WTC11 (cell line): ENCODE measurements at regions not wholly inside any gene's neighbourhood (a gene's known extent, or its start where the extent isn't known, plus 50 kb on each side); places are given as distances from the start of the nearest gene placed in this dataset.

ENCODE experiments used
- ATAC-seq: fragments of 200-7000 bp; cut with Tn5 transposase; 2 replicates; pipeline ENCODE4 v1.10.0; 2021; ENCODE audit warnings: mild to moderate bottlenecking, moderate library complexity
- CTCF ChIA-PET: fragments of 300-600 bp; sonication (Branson Sonifier 250); formaldehyde crosslinking; loops from one replicate; lab custom pipeline; 2021; ENCODE audit warnings: antibody characterized with exemption; lab: Charles Lee
- POLR2A ChIA-PET: fragments of 350-600 bp; sonication (Branson Sonifier 250); formaldehyde crosslinking; loops from one replicate; lab custom pipeline; 2021; ENCODE audit warnings: antibody characterized with exemption; lab: Charles Lee
- DNase-seq: peaks from one replicate; pipeline ENCODE4 v3.0.0; 2021; ENCODE audit warnings: low spot score
- H3K27ac Mint-ChIP-seq: 2 replicates; pipeline ENCODE4 v1.8.0; 2021; ENCODE audit warnings: mixed read lengths
- H3K27me3 Mint-ChIP-seq: 2 replicates; pipeline ENCODE4 v1.8.0; 2021; ENCODE audit warnings: low read depth, mild to moderate bottlenecking, moderate library complexity, mixed read lengths
- H3K36me3 Mint-ChIP-seq: 2 replicates; pipeline ENCODE4 v1.8.0; 2021; ENCODE audit warnings: mixed read lengths
- H3K4me1 Mint-ChIP-seq: 2 replicates; pipeline ENCODE4 v1.8.0; 2022; ENCODE audit warnings: mixed read lengths
- H3K4me3 Mint-ChIP-seq: 2 replicates; pipeline ENCODE4 v1.8.0; 2021; ENCODE audit warnings: mild to moderate bottlenecking, moderate library complexity, mixed read lengths
- H3K9me3 Mint-ChIP-seq: 2 replicates; pipeline ENCODE4 v1.8.0; 2021; ENCODE audit warnings: mixed read lengths
- AFF4 ChIP-seq: sonication (generic); formaldehyde crosslinking; IDR thresholded peaks from 2 replicates; pipeline ENCODE4 v1.8.1; 2023; ENCODE audit warnings: mild to moderate bottlenecking, missing genetic modification reagents, borderline replicate concordance
- E2F1 ChIP-seq: sonication (generic); formaldehyde crosslinking; IDR thresholded peaks from 2 replicates; pipeline ENCODE4 v1.8.0; 2022; ENCODE audit warnings: mild to moderate bottlenecking, missing genetic modification reagents
- E2F5 ChIP-seq: sonication (generic); formaldehyde crosslinking; IDR thresholded peaks from 2 replicates; pipeline ENCODE4 v1.8.1; 2022; ENCODE audit warnings: mild to moderate bottlenecking, moderate library complexity, missing genetic modification reagents
- FOXK1 ChIP-seq: sonication (generic); formaldehyde crosslinking; IDR thresholded peaks from 2 replicates; pipeline ENCODE4 v1.8.0; 2022; ENCODE audit warnings: mild to moderate bottlenecking, moderate library complexity, missing genetic modification reagents
- FOXP1 ChIP-seq: sonication (generic); formaldehyde crosslinking; IDR thresholded peaks from 2 replicates; pipeline ENCODE4 v1.8.0; 2022; ENCODE audit warnings: missing genetic modification reagents, mild to moderate bottlenecking, moderate library complexity, borderline replicate concordance
- GABPB1 ChIP-seq: sonication (generic); formaldehyde crosslinking; IDR thresholded peaks from 2 replicates; pipeline ENCODE4 v1.8.1; 2023; ENCODE audit warnings: mild to moderate bottlenecking, missing genetic modification reagents
- HMGXB4 ChIP-seq: sonication (generic); formaldehyde crosslinking; IDR thresholded peaks from 2 replicates; pipeline ENCODE4 v1.8.1; 2023; ENCODE audit warnings: mild to moderate bottlenecking, moderate library complexity, missing genetic modification reagents
- KAT7 ChIP-seq: sonication (generic); formaldehyde crosslinking; IDR thresholded peaks from 2 replicates; pipeline ENCODE4 v1.8.1; 2023; ENCODE audit warnings: missing genetic modification reagents, mild to moderate bottlenecking, borderline replicate concordance
- NFYB ChIP-seq: sonication (generic); formaldehyde crosslinking; conservative IDR thresholded peaks from 2 replicates; pipeline ENCODE4 v1.8.0; 2022; ENCODE audit warnings: low read depth, missing genetic modification reagents
- NR2C2 ChIP-seq: sonication (generic); formaldehyde crosslinking; IDR thresholded peaks from 2 replicates; pipeline ENCODE4 v1.8.0; 2022; ENCODE audit warnings: mild to moderate bottlenecking, missing genetic modification reagents
- NR3C1 ChIP-seq: sonication (generic); formaldehyde crosslinking; conservative IDR thresholded peaks from 2 replicates; pipeline ENCODE4 v1.8.1; 2023; ENCODE audit warnings: low read depth, mild to moderate bottlenecking, missing genetic modification reagents
- OVOL2 ChIP-seq: fragments of 250-450 bp; sonication (Bioruptor Pico); IDR thresholded peaks from 2 replicates; pipeline ENCODE4 v1.9.0; 2021; ENCODE audit warnings: mild to moderate bottlenecking, borderline replicate concordance
- SOX15 ChIP-seq: fragments of 250-450 bp; sonication (Bioruptor Pico); IDR thresholded peaks from 2 replicates; pipeline ENCODE4 v1.9.0; 2021; ENCODE audit warnings: mild to moderate bottlenecking
- TCF7 ChIP-seq: sonication (generic); formaldehyde crosslinking; IDR thresholded peaks from 2 replicates; pipeline ENCODE4 v1.8.0; 2022; ENCODE audit warnings: mild to moderate bottlenecking, low read depth, missing genetic modification reagents, moderate library complexity
- USF1 ChIP-seq: sonication (generic); formaldehyde crosslinking; IDR thresholded peaks from 2 replicates; pipeline ENCODE4 v1.8.0; 2022; ENCODE audit warnings: mild to moderate bottlenecking, missing genetic modification reagents
- ZBTB21 ChIP-seq: sonication (generic); formaldehyde crosslinking; IDR thresholded peaks from 2 replicates; pipeline ENCODE4 v1.8.1; 2023; ENCODE audit warnings: mild to moderate bottlenecking, missing genetic modification reagents, borderline replicate concordance
- ZMAT4 ChIP-seq: fragments of 250-450 bp; sonication (Bioruptor Pico); IDR thresholded peaks from 2 replicates; pipeline ENCODE4 v1.9.0; 2021; ENCODE audit warnings: mild to moderate bottlenecking
- ZNF232 ChIP-seq: sonication (generic); formaldehyde crosslinking; IDR thresholded peaks from 2 replicates; pipeline ENCODE4 v1.8.0; 2022; ENCODE audit warnings: mild to moderate bottlenecking, missing genetic modification reagents
- ZNF263 ChIP-seq: sonication (generic); formaldehyde crosslinking; IDR thresholded peaks from 2 replicates; pipeline ENCODE4 v1.8.1; 2022; ENCODE audit warnings: low read depth, mild to moderate bottlenecking, moderate library complexity, missing genetic modification reagents
- ZNF423 ChIP-seq: fragments of 250-450 bp; sonication (Bioruptor Pico); IDR thresholded peaks from 2 replicates; pipeline ENCODE4 v2.1.2; 2022; ENCODE audit warnings: mild to moderate bottlenecking, moderate library complexity
- ZNF532 ChIP-seq: fragments of 250-450 bp; sonication (Bioruptor Pico); IDR thresholded peaks from 2 replicates; pipeline ENCODE4 v1.9.0; 2021; ENCODE audit warnings: mild to moderate bottlenecking, borderline replicate concordance

- TF ChIP-seq ZNF263 (CRISPR knock-in tag) (no peak), FOXP1 (CRISPR knock-in tag) (no peak), USF1 (no peak), NFYB (CRISPR knock-in tag) (no peak), OVOL2 (CRISPR knock-in tag) (no peak), HMGXB4 (no peak), ZNF232 (CRISPR knock-in tag) (no peak), ZBTB21 (CRISPR knock-in tag) (no peak), NR3C1 (CRISPR knock-in tag) (no peak), AFF4 (CRISPR knock-in tag) (no peak)
These were observed 271.4 kb upstream of the HDAC4 start (continued) for GRCh38 chr2:239671916-239672849.

- Mint-ChIP-seq H3K27me3 (no peaks in the 10 kb centered on the region), H3K9me3 (no peaks in the 10 kb centered on the region), H3K4me3 (no peak overlapping the region), H3K4me1 (no peaks in the 10 kb centered on the region), H3K27ac (no peak overlapping the region), H3K36me3 (no peaks in the 10 kb centered on the region)
- ChIA-PET CTCF (no interaction called here), POLR2A (interaction anchor here (0.7 kb wide), 1 partner anchor 162 kb away, joined by 4 read pairs; no protein-coding TSS in a partner anchor)
- ATAC-seq (no peak), DNase-seq (no peak)
- TF ChIP-seq FOXK1 (no peak), TCF7 (no peak), ZNF532 (no peak), ZMAT4 (no peak), E2F5 (CRISPR knock-in tag) (no peak), KAT7 (CRISPR knock-in tag) (no peak), ZNF423 (CRISPR knock-in tag) (no peak), GABPB1 (CRISPR knock-in tag) (no peak), SOX15 (CRISPR knock-in tag) (no peak), E2F1 (CRISPR knock-in tag) (no peak), NR2C2 (no peak)
These were observed 270.7 kb upstream of the HDAC4 start for GRCh38 chr2:239671471-239671870.
